ENCODE measurements at regions not wholly inside any gene's neighbourhood (a gene's known extent, or its start where the extent isn't known, plus 50 kb on each side); places are given as distances from the start of the nearest gene placed in this dataset.
"Not testable (repeated sequence)": the region's sequence is repeated elsewhere in the genome, so short reads cannot be mapped to it uniquely, and the experiment has no call there.

GRCh38 chrX:55813150-55813549 is 95.6 kb downstream of the RRAGB start:
- no peak for DNase-seq

- DNase-seq, result no peak
Observed at GRCh38 chrX:55815546-55815945, 98.0 kb downstream of the RRAGB start.

- no peak for DNase-seq
Observed at GRCh38 chrX:55816023-55816422, 98.5 kb downstream of the RRAGB start.

- no peak for DNase-seq
Observed at GRCh38 chrX:55818673-55819375, 101.3 kb downstream of the RRAGB start.

- DNase-seq, result no peak
Observed at GRCh38 chrX:55839485-55839884, 121.9 kb downstream of the RRAGB start.

- no peak for DNase-seq
Observed at GRCh38 chrX:55841962-55842752, 124.6 kb downstream of the RRAGB start.

GRCh38 chrX:55866779-55867178 is 149.2 kb downstream of the RRAGB start:
- not testable (repeated sequence) for DNase-seq

GRCh38 chrX:55867181-55867651 is 149.7 kb downstream of the RRAGB start:
- DNase-seq, result no peak

GRCh38 chrX:55867708-55868107 is 150.2 kb downstream of the RRAGB start:
- DNase-seq, result no peak

GRCh38 chrX:55874807-55875206 is 157.3 kb downstream of the RRAGB start:
- no peak for DNase-seq

- DNase-seq, result not testable (repeated sequence)
Observed at GRCh38 chrX:55883541-55883940, 166.0 kb downstream of the RRAGB start.

GRCh38 chrX:55907968-55908607 is 190.5 kb downstream of the RRAGB start:
- DNase-seq, result peak; percentile 27

- DNase-seq, result no peak
Observed at GRCh38 chrX:55908661-55909212, 191.2 kb downstream of the RRAGB start.

- no peak for DNase-seq
Observed at GRCh38 chrX:55919367-55920221, 202.0 kb downstream of the RRAGB start.

GRCh38 chrX:55924574-55924973 is 207.0 kb downstream of the RRAGB start:
- no peak for DNase-seq

GRCh38 chrX:55928529-55928928 is 211.0 kb downstream of the RRAGB start:
- DNase-seq, result not testable (repeated sequence)
